ENCODE measurements at regions not wholly inside any gene's neighbourhood (a gene's known extent, or its start where the extent isn't known, plus 50 kb on each side); places are given as distances from the start of the nearest gene placed in this dataset.
"Not testable (repeated sequence)": the region's sequence is repeated elsewhere in the genome, so short reads cannot be mapped to it uniquely, and the experiment has no call there.

DNA sequence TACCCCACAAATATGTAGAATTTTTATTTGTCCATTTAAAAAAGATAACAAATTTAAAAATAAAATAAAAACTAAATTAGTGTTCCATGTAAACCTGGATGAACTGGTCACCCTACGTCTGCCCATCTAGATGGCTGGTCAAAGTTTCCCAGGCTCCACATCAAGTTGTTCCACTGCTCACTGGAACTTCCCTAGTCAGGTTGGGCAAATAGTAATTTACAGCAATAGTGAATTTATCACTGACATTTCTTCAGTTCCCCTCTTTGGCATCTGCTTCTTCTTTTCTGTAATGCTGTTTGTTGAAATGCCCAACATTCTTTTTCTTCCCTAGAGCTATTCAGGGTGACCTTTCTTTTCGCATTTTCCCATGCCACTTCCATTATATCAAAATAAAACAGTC is 272.7 kb upstream of the BTG1 start:
- no peak for DNase-seq
- CTCF ChIA-PET = no interaction called here
- no peak overlapping the region for H3K4me3 Mint-ChIP-seq
- H3K36me3 Mint-ChIP-seq = peaks cover 13% of the 10 kb centered on the region
- H3K27ac Mint-ChIP-seq = no peak overlapping the region
- H3K9me3 Mint-ChIP-seq = peaks cover 14% of the 10 kb centered on the region
- no peaks in the 10 kb centered on the region for H3K27me3 Mint-ChIP-seq
- H3K4me1 Mint-ChIP-seq = peaks cover 17% of the 10 kb centered on the region

- CTCF ChIA-PET = no interaction called here
- H3K27me3 Mint-ChIP-seq = no peaks in the 10 kb centered on the region
- H3K27ac Mint-ChIP-seq = no peak overlapping the region
- no peak overlapping the region for H3K4me3 Mint-ChIP-seq
- peaks cover 14% of the 10 kb centered on the region for H3K9me3 Mint-ChIP-seq
- DNase-seq = no peak
- peaks cover 13% of the 10 kb centered on the region for H3K4me1 Mint-ChIP-seq
- H3K36me3 Mint-ChIP-seq = peaks cover 13% of the 10 kb centered on the region
Measured at GRCh38 chr12:92417373-92417772, 271.7 kb upstream of the BTG1 start.

- Mint-ChIP-seq H3K4me1 (peaks cover 15% of the 10 kb centered on the region), H3K4me3 (no peak overlapping the region), H3K36me3 (peaks cover 13% of the 10 kb centered on the region), H3K27ac (no peak overlapping the region), H3K9me3 (peaks cover 10% of the 10 kb centered on the region), H3K27me3 (no peaks in the 10 kb centered on the region)
- CTCF ChIA-PET = no interaction called here
- no peak for DNase-seq
Measured at GRCh38 chr12:92416385-92416812, 270.8 kb upstream of the BTG1 start.

DNA sequence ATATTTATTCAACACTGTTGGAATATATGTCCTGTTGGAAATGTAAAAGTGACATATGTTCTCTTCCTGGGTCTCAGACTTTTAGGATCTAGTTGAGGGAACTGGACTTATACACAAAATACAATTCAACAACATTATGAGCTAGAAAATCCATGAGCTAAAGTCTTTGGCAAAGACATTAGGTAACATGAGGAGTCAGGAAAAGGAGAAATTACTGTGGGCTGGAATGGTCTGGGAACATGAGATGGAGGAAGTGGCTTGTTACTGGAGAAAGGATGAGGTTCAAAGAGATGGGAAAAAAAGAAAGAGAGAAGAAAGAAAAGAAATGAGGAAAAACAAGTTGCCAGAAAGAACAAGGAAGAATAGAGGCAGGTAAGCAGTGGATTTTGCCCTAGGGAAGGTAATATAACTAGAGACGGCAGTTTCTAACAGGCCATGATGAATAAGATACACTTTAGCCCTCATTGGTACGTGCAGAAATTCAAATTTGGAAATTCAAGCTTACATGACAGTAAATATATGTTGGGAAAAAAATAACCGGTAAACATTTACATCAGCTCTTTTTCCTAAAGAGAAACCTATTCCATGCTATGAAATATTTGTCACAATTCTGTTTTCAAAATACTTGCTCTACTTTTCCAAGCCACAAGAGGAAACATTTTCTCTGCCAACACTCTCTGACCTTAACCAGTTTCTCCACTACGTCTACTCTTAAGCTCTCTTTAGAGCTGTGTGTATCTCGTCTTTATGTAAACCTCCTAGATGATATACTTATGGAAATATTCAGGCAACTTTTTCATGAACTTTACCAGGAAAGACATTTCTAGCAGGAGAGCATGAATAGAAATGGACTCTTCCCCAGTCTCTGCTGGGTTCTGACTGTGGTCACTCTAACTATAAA is 268.8 kb upstream of the BTG1 start:
- CTCF ChIA-PET = interaction anchor here (1.4 to 1.8 kb wide), 2 partner anchors 80 to 156 kb away, joined by 3 to 7 read pairs; no protein-coding TSS in a partner anchor
- H3K27me3 Mint-ChIP-seq = no peaks in the 10 kb centered on the region
- no peak overlapping the region for H3K27ac Mint-ChIP-seq

DNA sequence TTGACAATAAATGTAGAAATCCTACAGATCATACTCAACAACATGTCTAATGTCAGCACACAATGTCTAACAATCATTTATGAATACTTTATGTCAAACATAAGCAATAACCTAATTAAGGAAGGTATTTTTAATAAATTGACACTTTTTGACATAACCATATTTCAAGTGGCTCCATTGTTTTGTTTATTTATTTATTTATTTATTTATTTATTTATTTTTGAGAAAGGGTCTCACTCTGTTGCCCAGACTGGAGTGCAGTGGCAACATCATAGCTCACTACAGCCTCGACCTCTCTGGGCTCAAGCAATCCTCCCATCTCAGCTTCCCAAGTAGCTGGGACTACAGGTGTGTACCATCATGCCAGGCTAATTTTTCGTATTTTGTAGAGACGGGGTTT is 267.6 kb upstream of the BTG1 start:
- Mint-ChIP-seq H3K27me3 (no peaks in the 10 kb centered on the region), H3K4me3 (no peak overlapping the region), H3K9me3 (peaks cover 13% of the 10 kb centered on the region), H3K4me1 (peaks cover 20% of the 10 kb centered on the region), H3K27ac (no peak overlapping the region), H3K36me3 (peaks cover 12% of the 10 kb centered on the region)
- CTCF ChIA-PET = interaction anchor here (1.4 to 1.8 kb wide), 2 partner anchors 81 to 157 kb away, joined by 3 to 7 read pairs; no protein-coding TSS in a partner anchor
- no peak for DNase-seq

More for the DNA sequence above, 268.8 kb upstream of the BTG1 start:
- peaks cover 13% of the 10 kb centered on the region for H3K9me3 Mint-ChIP-seq
- H3K36me3 Mint-ChIP-seq = peaks cover 7% of the 10 kb centered on the region
- H3K4me1 Mint-ChIP-seq = peaks cover 11% of the 10 kb centered on the region
- H3K4me3 Mint-ChIP-seq = no peak overlapping the region
- DNase-seq = no peak

- no peak overlapping the region for H3K4me3 Mint-ChIP-seq
- H3K27ac Mint-ChIP-seq = no peak overlapping the region
- H3K27me3 Mint-ChIP-seq = no peaks in the 10 kb centered on the region
- peaks cover 15% of the 10 kb centered on the region for H3K36me3 Mint-ChIP-seq
- H3K4me1 Mint-ChIP-seq = peaks cover 24% of the 10 kb centered on the region
- H3K9me3 Mint-ChIP-seq = peaks cover 17% of the 10 kb centered on the region
- CTCF ChIA-PET = no interaction called here
- DNase-seq = no peak
Measured at GRCh38 chr12:92412856-92413255, 267.2 kb upstream of the BTG1 start.

DNA sequence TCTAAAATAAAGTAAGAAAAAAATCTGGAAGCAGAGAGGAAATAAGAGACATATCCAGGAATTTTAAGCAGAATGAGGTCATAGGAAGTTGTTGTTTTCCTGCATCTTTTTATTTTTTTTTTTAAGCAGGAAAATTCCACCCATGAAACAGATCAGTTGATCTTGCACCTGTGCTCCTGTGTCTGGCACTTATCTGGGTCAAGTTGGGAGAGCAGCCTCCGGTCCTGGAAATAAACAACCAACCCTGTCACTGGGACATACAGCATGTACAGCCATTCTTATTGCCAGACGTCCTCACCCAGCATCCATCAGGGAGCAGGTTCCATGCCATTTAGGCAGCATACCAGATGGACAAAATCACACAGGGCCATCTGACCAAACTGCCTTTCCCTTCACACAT is 266.0 kb upstream of the BTG1 start:
- Mint-ChIP-seq H3K9me3 (peaks cover 15% of the 10 kb centered on the region), H3K27ac (no peak overlapping the region), H3K4me3 (no peak overlapping the region), H3K36me3 (peaks cover 11% of the 10 kb centered on the region), H3K4me1 (peaks cover 28% of the 10 kb centered on the region), H3K27me3 (no peaks in the 10 kb centered on the region)
- CTCF ChIA-PET = interaction anchor here (0.6 kb wide), 1 partner anchor 143 kb away, joined by 3 read pairs; no protein-coding TSS in a partner anchor
- DNase-seq = no peak

GRCh38 chr12:92408072-92408900 is 262.6 kb upstream of the BTG1 start:
- DNase-seq = peak; percentile 71
- H3K27ac Mint-ChIP-seq = peak overlapping the region; percentile 64
- no peaks in the 10 kb centered on the region for H3K27me3 Mint-ChIP-seq
- CTCF ChIA-PET = interaction anchor here (0.8 to 6.0 kb wide), 22 partner anchors 9 to 1027 kb away, joined by 3 to 29 read pairs (median 4); partner anchors contain the start of gene BTG1
- H3K4me3 Mint-ChIP-seq = no peak overlapping the region
- peaks cover 18% of the 10 kb centered on the region for H3K9me3 Mint-ChIP-seq
- peaks cover 52% of the 10 kb centered on the region for H3K4me1 Mint-ChIP-seq
- H3K36me3 Mint-ChIP-seq = peaks cover 19% of the 10 kb centered on the region

DNA sequence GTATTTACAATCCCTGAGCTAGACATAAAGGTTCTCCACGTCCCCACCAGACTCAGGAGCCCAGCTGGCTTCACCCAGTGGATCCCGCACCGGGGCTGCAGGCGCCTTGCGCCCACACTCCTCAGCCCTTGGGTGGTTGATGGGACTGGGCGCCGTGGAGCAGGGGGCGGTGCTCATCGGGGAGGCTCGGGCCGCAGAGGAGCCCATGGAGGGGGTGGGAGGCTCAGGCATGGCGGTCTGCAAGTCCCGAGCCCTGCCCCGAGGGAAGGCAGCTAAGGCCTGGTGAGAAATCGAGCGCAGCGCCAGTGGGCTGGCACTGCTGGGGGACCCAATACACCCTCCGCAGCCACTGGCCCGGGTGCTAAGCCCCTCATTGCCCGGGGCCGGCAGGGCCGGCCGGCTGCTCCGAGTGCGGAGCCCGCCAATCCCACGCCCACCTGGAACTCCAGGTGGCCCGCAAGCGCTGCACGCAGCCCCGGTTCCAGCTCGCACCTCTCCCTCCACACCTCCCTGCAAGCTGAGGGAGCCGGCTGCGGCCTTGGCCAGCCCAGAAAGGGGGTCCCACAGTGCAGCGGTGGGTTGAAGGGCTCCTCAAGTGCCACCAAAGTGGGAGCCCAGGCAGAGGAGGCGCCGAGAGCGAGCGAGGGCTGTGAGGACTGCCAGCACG is 260.9 kb upstream of the BTG1 start:
- H3K27ac Mint-ChIP-seq = peak overlapping the region; percentile 100
- peaks cover 68% of the 10 kb centered on the region for H3K4me1 Mint-ChIP-seq
- CTCF ChIA-PET = interaction anchor here (1.1 to 6.0 kb wide), 3 partner anchors 43 to 261 kb away, joined by 3 to 29 read pairs (median 17); partner anchors contain the start of gene BTG1
- peaks cover 18% of the 10 kb centered on the region for H3K9me3 Mint-ChIP-seq
- H3K36me3 Mint-ChIP-seq = peaks cover 19% of the 10 kb centered on the region
- H3K27me3 Mint-ChIP-seq, DNase-seq, H3K4me3 Mint-ChIP-seq: not testable (repeated sequence)

GRCh38 chr12:92405801-92406251 is 260.2 kb upstream of the BTG1 start:
- H3K4me3 Mint-ChIP-seq = peak overlapping the region; percentile 71
- H3K27me3 Mint-ChIP-seq = not testable (repeated sequence)
- peaks cover 75% of the 10 kb centered on the region for H3K4me1 Mint-ChIP-seq
- peaks cover 24% of the 10 kb centered on the region for H3K9me3 Mint-ChIP-seq
- peaks cover 27% of the 10 kb centered on the region for H3K36me3 Mint-ChIP-seq
- peak overlapping the region; percentile 100 for H3K27ac Mint-ChIP-seq
- DNase-seq = peak; percentile 61
- CTCF ChIA-PET = interaction anchor here (0.9 to 6.0 kb wide), 3 partner anchors 43 to 261 kb away, joined by 3 to 29 read pairs (median 3); partner anchors contain the start of gene BTG1

GRCh38 chr12:92404921-92405320 is 259.3 kb upstream of the BTG1 start:
- CTCF ChIA-PET = interaction anchor here (0.9 to 6.0 kb wide), 3 partner anchors 42 to 260 kb away, joined by 3 to 29 read pairs (median 3); partner anchors contain the start of gene BTG1
- H3K27ac Mint-ChIP-seq = peak overlapping the region; percentile 100
- peak overlapping the region; percentile 71 for H3K4me3 Mint-ChIP-seq
- H3K4me1 Mint-ChIP-seq = peaks cover 84% of the 10 kb centered on the region
- DNase-seq = no peak
- peaks cover 29% of the 10 kb centered on the region for H3K36me3 Mint-ChIP-seq
- H3K9me3 Mint-ChIP-seq = peaks cover 24% of the 10 kb centered on the region
- no peaks in the 10 kb centered on the region for H3K27me3 Mint-ChIP-seq

DNA sequence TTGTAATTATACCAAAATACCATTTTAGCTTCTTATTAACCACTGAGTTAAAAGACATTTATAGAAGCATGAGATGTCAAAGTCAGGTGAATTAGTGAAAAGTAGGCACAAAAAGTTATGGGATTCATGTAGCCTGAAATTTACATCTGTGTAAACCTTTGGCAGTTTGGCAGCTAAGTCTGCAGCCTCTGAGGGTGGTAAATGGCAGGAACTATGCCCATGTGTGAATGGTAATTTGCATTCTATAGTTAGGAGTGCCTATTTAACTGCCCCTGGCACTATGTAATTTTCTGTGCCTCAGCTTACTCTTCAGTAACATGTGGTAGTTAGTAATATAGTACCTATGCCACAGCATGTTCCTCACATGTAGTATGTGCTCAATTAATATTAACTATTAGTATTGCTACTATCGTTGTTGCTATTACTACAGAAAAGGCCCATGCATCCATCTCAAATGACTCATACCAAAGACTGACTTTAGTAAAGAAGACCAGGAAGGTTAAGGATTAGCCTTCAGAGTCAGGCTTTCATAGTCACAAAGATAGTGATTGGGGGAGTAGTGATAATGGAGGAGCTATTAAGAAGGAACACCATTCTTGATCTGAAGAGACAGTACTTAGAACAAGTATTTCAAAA is 258.7 kb upstream of the BTG1 start:
- Mint-ChIP-seq H3K27ac (peak overlapping the region; percentile 100), H3K4me3 (peak overlapping the region; percentile 71), H3K36me3 (peaks cover 29% of the 10 kb centered on the region), H3K4me1 (peaks cover 87% of the 10 kb centered on the region), H3K27me3 (no peaks in the 10 kb centered on the region), H3K9me3 (peaks cover 21% of the 10 kb centered on the region)
- no peak for DNase-seq
- CTCF ChIA-PET = interaction anchor here (0.7 to 6.0 kb wide), 3 partner anchors 41 to 259 kb away, joined by 3 to 29 read pairs (median 5); partner anchors contain the start of gene BTG1

Data from activated naive CD4-positive, alpha-beta T cell treated with anti-CD3 and anti-CD28 coated beads, Interleukin-2, amount 10 ng/mL, durations not matched to agents 7 days and 5 days (primary cell).